ENCODE measurements at regions not wholly inside any gene's neighbourhood (a gene's known extent, or its start where the extent isn't known, plus 50 kb on each side); places are given as distances from the start of the nearest gene placed in this dataset.

DNA sequence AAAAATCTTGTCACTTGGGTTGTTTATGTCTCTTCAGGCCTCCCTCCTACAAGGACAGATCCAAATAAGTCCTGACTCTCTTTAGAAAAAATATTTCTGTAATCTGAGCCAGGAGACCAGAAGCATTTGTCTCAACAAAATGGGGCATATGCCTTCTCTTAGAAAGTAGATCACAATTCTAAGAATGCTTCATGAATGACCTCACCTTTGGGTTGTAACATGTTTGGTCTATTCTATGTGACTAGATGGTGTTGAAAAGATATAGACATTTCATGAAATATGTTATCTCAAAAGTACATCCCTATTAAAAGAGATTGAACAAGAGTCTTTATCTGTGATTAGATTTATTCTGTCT lies 159.0 kb upstream of the SETBP1 start:
- TF ChIP-seq, protein P1, sequence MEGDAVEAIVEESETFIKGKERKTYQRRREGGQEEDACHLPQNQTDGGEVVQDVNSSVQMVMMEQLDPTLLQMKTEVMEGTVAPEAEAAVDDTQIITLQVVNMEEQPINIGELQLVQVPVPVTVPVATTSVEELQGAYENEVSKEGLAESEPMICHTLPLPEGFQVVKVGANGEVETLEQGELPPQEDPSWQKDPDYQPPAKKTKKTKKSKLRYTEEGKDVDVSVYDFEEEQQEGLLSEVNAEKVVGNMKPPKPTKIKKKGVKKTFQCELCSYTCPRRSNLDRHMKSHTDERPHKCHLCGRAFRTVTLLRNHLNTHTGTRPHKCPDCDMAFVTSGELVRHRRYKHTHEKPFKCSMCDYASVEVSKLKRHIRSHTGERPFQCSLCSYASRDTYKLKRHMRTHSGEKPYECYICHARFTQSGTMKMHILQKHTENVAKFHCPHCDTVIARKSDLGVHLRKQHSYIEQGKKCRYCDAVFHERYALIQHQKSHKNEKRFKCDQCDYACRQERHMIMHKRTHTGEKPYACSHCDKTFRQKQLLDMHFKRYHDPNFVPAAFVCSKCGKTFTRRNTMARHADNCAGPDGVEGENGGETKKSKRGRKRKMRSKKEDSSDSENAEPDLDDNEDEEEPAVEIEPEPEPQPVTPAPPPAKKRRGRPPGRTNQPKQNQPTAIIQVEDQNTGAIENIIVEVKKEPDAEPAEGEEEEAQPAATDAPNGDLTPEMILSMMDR (IDR thresholded peaks at IDR 0.05): no peak
- TF ChIP-seq ZFX (IDR thresholded peaks at IDR 0.05; ENCODE audit: borderline replicate concordance): no peak
